GM21447 (cell line): ENCODE measurements at regions not wholly inside any gene's neighbourhood (a gene's known extent, or its start where the extent isn't known, plus 50 kb on each side); places are given as distances from the start of the nearest gene placed in this dataset.
"Not testable (repeated sequence)": the region's sequence is repeated elsewhere in the genome, so short reads cannot be mapped to it uniquely, and the experiment has no call there.

Experiments used
- ATAC-seq: cut with Tn5 transposase; IDR thresholded peaks from one replicate; pipeline ENCODE4 v1.9.1; 2021; ENCODE audit not compliant: unreplicated experiment

- ATAC-seq: no peak
These were observed 1691.7 kb upstream of the FLRT2 start for GRCh38 chr14:83838226-83838625.

GRCh38 chr14:83842547-83842946, 1687.4 kb upstream of the FLRT2 start:
- ATAC-seq: no peak

- ATAC-seq: no peak
These were observed 1682.8 kb upstream of the FLRT2 start for GRCh38 chr14:83847102-83847501.

- no peak for ATAC-seq
These were observed 1679.9 kb upstream of the FLRT2 start for GRCh38 chr14:83850092-83850491.

GRCh38 chr14:83856334-83856733, 1673.6 kb upstream of the FLRT2 start:
- no peak for ATAC-seq

- no peak for ATAC-seq
These were observed 1669.3 kb upstream of the FLRT2 start for GRCh38 chr14:83860631-83861155.

GRCh38 chr14:83863042-83863774, 1666.7 kb upstream of the FLRT2 start:
- no peak for ATAC-seq

GRCh38 chr14:83864106-83864505, 1665.8 kb upstream of the FLRT2 start:
- ATAC-seq: no peak

- ATAC-seq: no peak
These were observed 1662.2 kb upstream of the FLRT2 start for GRCh38 chr14:83867566-83868225.

GRCh38 chr14:83870546-83871270, 1659.2 kb upstream of the FLRT2 start:
- ATAC-seq: no peak

- ATAC-seq: no peak
These were observed 1656.3 kb upstream of the FLRT2 start for GRCh38 chr14:83873669-83874068.

GRCh38 chr14:83874662-83875061, 1655.3 kb upstream of the FLRT2 start:
- no peak for ATAC-seq

- ATAC-seq: no peak
These were observed 1646.2 kb upstream of the FLRT2 start for GRCh38 chr14:83883732-83884131.

GRCh38 chr14:83885837-83886293, 1644.1 kb upstream of the FLRT2 start:
- no peak for ATAC-seq

- ATAC-seq: no peak
These were observed 1642.1 kb upstream of the FLRT2 start for GRCh38 chr14:83887866-83888265.

- no peak for ATAC-seq
These were observed 1636.5 kb upstream of the FLRT2 start for GRCh38 chr14:83893447-83893846.

GRCh38 chr14:83894568-83894967, 1635.4 kb upstream of the FLRT2 start:
- no peak for ATAC-seq

- not testable (repeated sequence) for ATAC-seq
These were observed 1631.4 kb upstream of the FLRT2 start for GRCh38 chr14:83898558-83898957.

- ATAC-seq: no peak
These were observed 1630.2 kb upstream of the FLRT2 start for GRCh38 chr14:83899706-83900105.

- no peak for ATAC-seq
These were observed 1624.8 kb upstream of the FLRT2 start for GRCh38 chr14:83905157-83905556.

GRCh38 chr14:83908419-83908818, 1621.5 kb upstream of the FLRT2 start:
- ATAC-seq: no peak

GRCh38 chr14:83909507-83909906, 1620.4 kb upstream of the FLRT2 start:
- ATAC-seq: no peak
